ENCODE measurements at regions not wholly inside any gene's neighbourhood (a gene's known extent, or its start where the extent isn't known, plus 50 kb on each side); places are given as distances from the start of the nearest gene placed in this dataset.

DNA sequence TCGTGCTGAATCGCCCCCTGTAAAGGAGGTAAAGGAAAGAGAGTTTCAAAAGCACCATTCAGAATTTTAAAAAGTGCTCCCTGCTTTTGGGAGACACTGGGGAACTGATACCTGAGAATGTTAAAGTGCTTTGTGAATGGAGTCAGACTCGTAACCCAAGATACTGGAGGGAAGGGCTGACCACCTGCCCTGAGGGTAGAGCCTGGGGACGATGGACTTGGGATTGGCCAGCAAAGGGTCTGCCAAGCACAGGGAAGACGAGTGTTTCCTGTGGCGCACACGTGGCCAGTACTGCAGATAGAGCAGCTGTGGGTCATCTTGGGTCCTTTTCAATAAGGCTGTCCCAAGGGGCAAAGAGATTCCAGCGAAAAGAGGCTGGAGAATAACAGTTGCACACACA lies 1284.1 kb upstream of the AUTS2 start:
- TF ChIP-seq, protein P1, sequence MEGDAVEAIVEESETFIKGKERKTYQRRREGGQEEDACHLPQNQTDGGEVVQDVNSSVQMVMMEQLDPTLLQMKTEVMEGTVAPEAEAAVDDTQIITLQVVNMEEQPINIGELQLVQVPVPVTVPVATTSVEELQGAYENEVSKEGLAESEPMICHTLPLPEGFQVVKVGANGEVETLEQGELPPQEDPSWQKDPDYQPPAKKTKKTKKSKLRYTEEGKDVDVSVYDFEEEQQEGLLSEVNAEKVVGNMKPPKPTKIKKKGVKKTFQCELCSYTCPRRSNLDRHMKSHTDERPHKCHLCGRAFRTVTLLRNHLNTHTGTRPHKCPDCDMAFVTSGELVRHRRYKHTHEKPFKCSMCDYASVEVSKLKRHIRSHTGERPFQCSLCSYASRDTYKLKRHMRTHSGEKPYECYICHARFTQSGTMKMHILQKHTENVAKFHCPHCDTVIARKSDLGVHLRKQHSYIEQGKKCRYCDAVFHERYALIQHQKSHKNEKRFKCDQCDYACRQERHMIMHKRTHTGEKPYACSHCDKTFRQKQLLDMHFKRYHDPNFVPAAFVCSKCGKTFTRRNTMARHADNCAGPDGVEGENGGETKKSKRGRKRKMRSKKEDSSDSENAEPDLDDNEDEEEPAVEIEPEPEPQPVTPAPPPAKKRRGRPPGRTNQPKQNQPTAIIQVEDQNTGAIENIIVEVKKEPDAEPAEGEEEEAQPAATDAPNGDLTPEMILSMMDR (IDR thresholded peaks at IDR 0.05; ENCODE audit: borderline replicate concordance): no peak
- intact Hi-C loops (cut with micrococcal nuclease): no loop called here
- H3K4me3 ChIP-seq: no peak overlapping the region
- peaks cover 3% of the 10 kb centered on the region for H3K27me3 ChIP-seq (ENCODE audit: low read depth)
- no peaks in the 10 kb centered on the region for H3K36me3 ChIP-seq
- no peaks in the 10 kb centered on the region for H3K9me3 ChIP-seq (replicated peaks)
- DNase-seq: no peak
- H3K4me1 ChIP-seq: peaks cover 17% of the 10 kb centered on the region
- H3K27ac ChIP-seq (replicated peaks): no peak overlapping the region

- TF ChIP-seq, protein P1 (IDR thresholded peaks at IDR 0.05; ENCODE audit: borderline replicate concordance): no peak
- no peaks in the 10 kb centered on the region for H3K9me3 ChIP-seq (replicated peaks)
- H3K27me3 ChIP-seq (ENCODE audit: low read depth): no peaks in the 10 kb centered on the region
- no peaks in the 10 kb centered on the region for H3K36me3 ChIP-seq
- no peak overlapping the region for H3K27ac ChIP-seq (replicated peaks)
- intact Hi-C loops (cut with micrococcal nuclease): no loop called here
- peaks cover 40% of the 10 kb centered on the region for H3K4me1 ChIP-seq
- no peak overlapping the region for H3K4me3 ChIP-seq
- no peak for DNase-seq
Observed at GRCh38 chr7:68317476-68317875, 1280.8 kb upstream of the AUTS2 start.

DNA sequence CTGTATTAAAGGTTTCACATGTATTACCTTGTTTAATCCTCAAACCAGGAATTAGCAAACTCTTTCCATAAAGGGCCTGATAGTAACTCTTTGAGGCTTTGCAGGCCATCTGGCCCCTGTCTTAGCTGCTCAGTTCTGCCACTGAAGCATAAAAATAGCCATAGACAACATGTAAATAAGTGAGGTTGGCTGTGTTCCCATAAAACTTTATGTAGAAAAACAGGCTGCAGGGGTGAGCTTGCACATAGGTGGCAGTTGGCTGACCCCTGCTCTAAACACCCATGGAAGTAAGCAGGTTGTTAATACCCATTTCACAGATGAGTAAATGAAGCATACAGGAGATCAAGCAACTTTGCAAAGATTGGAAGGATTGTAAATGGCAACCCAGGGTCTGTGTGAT lies 1279.2 kb upstream of the AUTS2 start:
- TF ChIP-seq, protein P1 (IDR thresholded peaks at IDR 0.05; ENCODE audit: borderline replicate concordance): no peak
- H3K4me3 ChIP-seq: no peak overlapping the region
- no peaks in the 10 kb centered on the region for H3K27me3 ChIP-seq (ENCODE audit: low read depth)
- H3K9me3 ChIP-seq (replicated peaks): no peaks in the 10 kb centered on the region
- H3K36me3 ChIP-seq: no peaks in the 10 kb centered on the region
- no peak overlapping the region for H3K27ac ChIP-seq (replicated peaks)
- intact Hi-C loops (cut with micrococcal nuclease): no loop called here
- peaks cover 42% of the 10 kb centered on the region for H3K4me1 ChIP-seq
- DNase-seq: no peak

- DNase-seq: peak; percentile 66
- peak overlapping the region; percentile 36 for H3K4me3 ChIP-seq
- H3K36me3 ChIP-seq: no peaks in the 10 kb centered on the region
- intact Hi-C loops (cut with micrococcal nuclease): no loop called here
- H3K27me3 ChIP-seq (ENCODE audit: low read depth): no peaks in the 10 kb centered on the region
- peaks cover 40% of the 10 kb centered on the region for H3K4me1 ChIP-seq
- H3K9me3 ChIP-seq (replicated peaks): no peaks in the 10 kb centered on the region
- peak overlapping the region; percentile 89 for H3K27ac ChIP-seq (replicated peaks)
- TF ChIP-seq, protein P1 (IDR thresholded peaks at IDR 0.05; ENCODE audit: borderline replicate concordance): no peak
Observed at GRCh38 chr7:68321076-68321639, 1277.1 kb upstream of the AUTS2 start.

DNA sequence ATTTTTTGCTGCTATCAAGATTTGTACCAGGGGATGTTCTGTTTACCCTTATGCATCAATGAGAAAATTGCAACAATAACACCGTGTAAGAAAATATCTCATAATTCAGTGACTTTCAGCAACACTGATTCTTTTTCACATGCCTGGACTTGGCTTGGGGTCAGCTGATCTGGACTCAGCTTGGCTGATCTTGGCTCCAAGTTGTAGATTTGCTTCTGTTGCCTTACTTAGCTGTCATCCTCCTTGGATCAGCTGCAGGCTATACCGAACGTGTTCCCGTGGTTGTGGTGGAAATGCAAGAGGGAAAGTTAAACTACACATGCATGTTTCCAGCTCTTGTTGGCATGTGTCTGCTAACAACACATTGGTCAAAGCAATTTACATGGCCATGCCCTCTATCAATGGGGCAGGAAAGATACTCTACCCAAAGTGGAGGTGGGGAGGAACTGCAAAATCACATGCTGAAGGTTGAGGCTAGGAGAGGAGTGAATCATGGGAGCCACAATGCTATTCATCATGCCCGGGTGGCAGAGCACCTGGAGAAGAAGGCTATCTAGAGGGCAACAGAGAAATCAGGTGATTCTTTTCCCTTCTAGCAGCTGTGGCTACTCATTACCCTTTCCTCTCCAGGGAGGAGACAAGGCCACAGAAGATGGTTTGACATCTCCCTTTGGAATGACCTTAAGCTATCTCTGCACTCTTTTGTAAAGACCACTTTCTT lies 1276.3 kb upstream of the AUTS2 start:
- no peak overlapping the region for H3K4me3 ChIP-seq
- intact Hi-C loops (cut with micrococcal nuclease): no loop called here
- DNase-seq: no peak

More for the DNA sequence above, 1276.3 kb upstream of the AUTS2 start:
- Histone ChIP-seq H3K36me3 (no peaks in the 10 kb centered on the region), H3K27ac (replicated peaks) (peak overlapping the region; percentile 89), H3K4me1 (peaks cover 40% of the 10 kb centered on the region), H3K9me3 (replicated peaks) (no peaks in the 10 kb centered on the region), H3K27me3 (ENCODE audit: low read depth) (no peaks in the 10 kb centered on the region)
- TF ChIP-seq, protein P1 (IDR thresholded peaks at IDR 0.05; ENCODE audit: borderline replicate concordance): no peak
